GM19452 (cell line): ENCODE measurements at regions not wholly inside any gene's neighbourhood (a gene's known extent, or its start where the extent isn't known, plus 50 kb on each side); places are given as distances from the start of the nearest gene placed in this dataset.

Experiments used
- ATAC-seq: cut with Tn5 transposase; IDR thresholded peaks from one replicate; pipeline ENCODE4 v1.9.1; 2021; ENCODE audit not compliant: unreplicated experiment

GRCh38 chr3:40642812-40643211 is 118.1 kb downstream of the ZNF621 start:
- no peak for ATAC-seq

GRCh38 chr3:40645883-40646282 is 121.1 kb downstream of the ZNF621 start:
- ATAC-seq, result no peak

- no peak for ATAC-seq
Measured at GRCh38 chr3:40649346-40649745, 124.6 kb downstream of the ZNF621 start.

- no peak for ATAC-seq
Measured at GRCh38 chr3:40652072-40652471, 127.3 kb downstream of the ZNF621 start.

GRCh38 chr3:40653001-40653400 is 128.2 kb downstream of the ZNF621 start:
- ATAC-seq, result no peak

GRCh38 chr3:40653878-40654277 is 129.1 kb downstream of the ZNF621 start:
- no peak for ATAC-seq

GRCh38 chr3:40655551-40655950 is 130.8 kb downstream of the ZNF621 start:
- no peak for ATAC-seq

- ATAC-seq, result no peak
Measured at GRCh38 chr3:40657623-40658022, 132.9 kb downstream of the ZNF621 start.

- ATAC-seq, result no peak
Measured at GRCh38 chr3:40658305-40658704, 133.5 kb downstream of the ZNF621 start.

- no peak for ATAC-seq
Measured at GRCh38 chr3:40660554-40660953, 135.8 kb downstream of the ZNF621 start.

GRCh38 chr3:40661284-40661683 is 136.5 kb downstream of the ZNF621 start:
- ATAC-seq, result no peak

- ATAC-seq, result no peak
Measured at GRCh38 chr3:40663280-40663679, 138.5 kb downstream of the ZNF621 start.

GRCh38 chr3:40669176-40669575 is 144.4 kb downstream of the ZNF621 start:
- no peak for ATAC-seq

GRCh38 chr3:40672861-40673260 is 148.1 kb downstream of the ZNF621 start:
- ATAC-seq, result no peak

GRCh38 chr3:40677321-40677720 is 152.6 kb downstream of the ZNF621 start:
- no peak for ATAC-seq

GRCh38 chr3:40677749-40678148 is 153.0 kb downstream of the ZNF621 start:
- no peak for ATAC-seq

GRCh38 chr3:40679290-40679689 is 154.5 kb downstream of the ZNF621 start:
- ATAC-seq, result no peak

GRCh38 chr3:40680685-40681657 is 156.2 kb downstream of the ZNF621 start:
- ATAC-seq, result no peak

- ATAC-seq, result no peak
Measured at GRCh38 chr3:40681658-40682055, 156.9 kb downstream of the ZNF621 start.

GRCh38 chr3:40689837-40690236 is 165.1 kb downstream of the ZNF621 start:
- no peak for ATAC-seq

GRCh38 chr3:40690749-40691451 is 166.1 kb downstream of the ZNF621 start:
- ATAC-seq, result no peak

- no peak for ATAC-seq
Measured at GRCh38 chr3:40691452-40691861, 166.7 kb downstream of the ZNF621 start.
